ENCODE measurements at regions not wholly inside any gene's neighbourhood (a gene's known extent, or its start where the extent isn't known, plus 50 kb on each side); places are given as distances from the start of the nearest gene placed in this dataset.

DNA sequence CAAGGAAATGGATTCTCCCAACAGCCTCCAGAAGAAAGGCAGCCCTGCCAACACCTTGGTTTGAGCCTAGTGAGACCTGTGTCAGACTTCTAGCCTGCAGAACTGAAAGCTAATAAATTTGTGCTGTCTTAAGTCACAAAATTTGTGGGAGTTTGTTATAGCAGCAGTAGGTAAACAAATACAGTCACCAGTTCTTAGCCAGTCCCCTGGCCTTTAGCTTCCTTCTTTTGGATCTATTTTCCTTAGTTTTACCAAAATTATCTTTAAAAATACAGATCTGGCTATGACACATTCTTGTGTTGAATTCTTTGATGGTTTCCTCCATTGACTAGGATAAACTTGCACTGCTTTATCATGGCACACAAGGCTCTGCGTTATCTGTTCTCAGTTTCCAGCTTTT lies 697.9 kb upstream of the FANCL start:
- TF ChIP-seq, protein P1, sequence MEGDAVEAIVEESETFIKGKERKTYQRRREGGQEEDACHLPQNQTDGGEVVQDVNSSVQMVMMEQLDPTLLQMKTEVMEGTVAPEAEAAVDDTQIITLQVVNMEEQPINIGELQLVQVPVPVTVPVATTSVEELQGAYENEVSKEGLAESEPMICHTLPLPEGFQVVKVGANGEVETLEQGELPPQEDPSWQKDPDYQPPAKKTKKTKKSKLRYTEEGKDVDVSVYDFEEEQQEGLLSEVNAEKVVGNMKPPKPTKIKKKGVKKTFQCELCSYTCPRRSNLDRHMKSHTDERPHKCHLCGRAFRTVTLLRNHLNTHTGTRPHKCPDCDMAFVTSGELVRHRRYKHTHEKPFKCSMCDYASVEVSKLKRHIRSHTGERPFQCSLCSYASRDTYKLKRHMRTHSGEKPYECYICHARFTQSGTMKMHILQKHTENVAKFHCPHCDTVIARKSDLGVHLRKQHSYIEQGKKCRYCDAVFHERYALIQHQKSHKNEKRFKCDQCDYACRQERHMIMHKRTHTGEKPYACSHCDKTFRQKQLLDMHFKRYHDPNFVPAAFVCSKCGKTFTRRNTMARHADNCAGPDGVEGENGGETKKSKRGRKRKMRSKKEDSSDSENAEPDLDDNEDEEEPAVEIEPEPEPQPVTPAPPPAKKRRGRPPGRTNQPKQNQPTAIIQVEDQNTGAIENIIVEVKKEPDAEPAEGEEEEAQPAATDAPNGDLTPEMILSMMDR (IDR thresholded peaks at IDR 0.05; ENCODE audit: unreplicated experiment) = no peak
- intact Hi-C loops (cut with micrococcal nuclease; ENCODE audit: unreplicated experiment) = no loop called here
- DNase-seq = no peak
- Mint-ChIP-seq H3K4me1 (ENCODE audit: low read depth, unreplicated experiment) (no peaks in the 10 kb centered on the region), H3K9me3 (ENCODE audit: low read depth, unreplicated experiment) (no peaks in the 10 kb centered on the region), H3K36me3 (ENCODE audit: insufficient read depth, unreplicated experiment) (no peaks in the 10 kb centered on the region), H3K4me3 (ENCODE audit: low read depth, unreplicated experiment) (no peak overlapping the region), H3K27ac (ENCODE audit: unreplicated experiment) (no peak overlapping the region), H3K27me3 (ENCODE audit: unreplicated experiment) (no peaks in the 10 kb centered on the region)
- no TSS peak for BruUV-seq (replicated peaks)
- CTCF ChIA-PET = no interaction called here

DNA sequence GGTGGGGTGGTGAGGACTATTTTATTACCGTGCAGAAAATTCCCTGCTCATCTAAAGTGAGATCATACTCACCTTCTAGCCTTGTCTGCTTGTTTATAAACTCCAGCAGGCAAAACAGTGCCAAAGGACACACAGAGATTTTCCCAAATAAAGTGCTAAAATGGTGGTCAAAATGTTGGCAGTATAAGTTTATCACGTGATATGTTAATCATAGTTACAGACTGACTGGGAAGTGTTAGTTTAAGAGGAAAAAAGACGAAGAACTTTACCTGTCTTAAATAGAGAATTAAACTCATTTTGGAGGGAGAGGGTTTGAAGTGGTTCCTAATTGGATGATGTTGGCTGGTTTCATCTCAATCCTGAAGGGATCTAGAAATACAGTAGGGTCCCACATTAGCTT lies 691.7 kb upstream of the FANCL start:
- intact Hi-C loops (cut with micrococcal nuclease; ENCODE audit: unreplicated experiment) = no loop called here
- DNase-seq = no peak
- no TSS peak for BruUV-seq (replicated peaks)
- TF ChIP-seq, protein P1 (IDR thresholded peaks at IDR 0.05; ENCODE audit: unreplicated experiment) = no peak
- Mint-ChIP-seq H3K4me1 (ENCODE audit: low read depth, unreplicated experiment) (no peaks in the 10 kb centered on the region), H3K27ac (ENCODE audit: unreplicated experiment) (no peak overlapping the region), H3K27me3 (ENCODE audit: unreplicated experiment) (no peaks in the 10 kb centered on the region), H3K9me3 (ENCODE audit: low read depth, unreplicated experiment) (no peaks in the 10 kb centered on the region), H3K4me3 (ENCODE audit: low read depth, unreplicated experiment) (no peak overlapping the region), H3K36me3 (ENCODE audit: insufficient read depth, unreplicated experiment) (no peaks in the 10 kb centered on the region)
- CTCF ChIA-PET = no interaction called here

DNA sequence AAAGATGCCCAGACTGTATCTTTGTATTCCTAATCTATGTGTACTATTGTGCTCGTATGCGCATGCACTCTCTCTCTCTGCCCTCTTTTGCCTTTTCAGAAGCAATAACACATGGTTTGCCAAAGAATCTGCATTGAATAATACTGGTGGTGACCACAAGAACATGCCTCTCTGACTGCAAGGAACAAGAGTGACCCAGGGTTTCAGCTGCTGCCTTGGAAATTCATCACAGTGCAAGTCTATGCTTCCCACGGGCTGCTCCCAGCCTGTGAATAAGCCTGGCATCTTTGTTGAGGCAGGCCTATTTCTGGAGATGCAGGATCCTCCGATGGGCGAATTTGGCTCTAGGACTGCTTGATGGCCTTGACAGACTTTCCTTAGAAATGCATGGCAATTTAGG lies 689.4 kb upstream of the FANCL start:
- CTCF ChIA-PET = no interaction called here
- TF ChIP-seq, protein P1 (IDR thresholded peaks at IDR 0.05; ENCODE audit: unreplicated experiment) = no peak
- H3K27me3 Mint-ChIP-seq (ENCODE audit: unreplicated experiment) = no peaks in the 10 kb centered on the region
- H3K4me3 Mint-ChIP-seq (ENCODE audit: low read depth, unreplicated experiment) = no peak overlapping the region
- intact Hi-C loops (cut with micrococcal nuclease; ENCODE audit: unreplicated experiment) = no loop called here
- no peak for DNase-seq
- no peaks in the 10 kb centered on the region for H3K9me3 Mint-ChIP-seq (ENCODE audit: low read depth, unreplicated experiment)
- no peak overlapping the region for H3K27ac Mint-ChIP-seq (ENCODE audit: unreplicated experiment)
- H3K36me3 Mint-ChIP-seq (ENCODE audit: insufficient read depth, unreplicated experiment) = no peaks in the 10 kb centered on the region
- BruUV-seq (replicated peaks) = no TSS peak
- H3K4me1 Mint-ChIP-seq (ENCODE audit: low read depth, unreplicated experiment) = no peaks in the 10 kb centered on the region

DNA sequence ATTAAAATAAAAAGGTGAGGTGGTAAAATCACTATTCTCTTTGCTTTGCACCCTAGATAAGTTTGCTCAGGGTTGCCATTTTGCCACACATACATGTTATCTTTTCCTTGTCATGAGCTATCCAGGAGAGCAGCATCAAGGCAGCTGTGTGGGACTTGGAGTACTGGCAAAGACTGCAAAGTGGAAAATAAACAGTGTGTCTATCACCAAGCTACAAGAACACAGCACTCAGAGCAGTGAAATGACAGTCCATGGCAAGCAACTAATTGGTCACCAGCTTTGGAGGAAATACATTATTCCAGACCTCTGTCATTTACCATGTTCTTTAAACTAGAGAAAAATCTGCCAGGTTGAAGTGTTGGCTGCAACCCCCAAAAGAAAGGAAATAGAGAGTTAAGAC lies 687.8 kb upstream of the FANCL start:
- Mint-ChIP-seq H3K4me1 (ENCODE audit: low read depth, unreplicated experiment) (no peaks in the 10 kb centered on the region), H3K27ac (ENCODE audit: unreplicated experiment) (no peak overlapping the region), H3K27me3 (ENCODE audit: unreplicated experiment) (no peaks in the 10 kb centered on the region), H3K9me3 (ENCODE audit: low read depth, unreplicated experiment) (peaks cover 2% of the 10 kb centered on the region), H3K36me3 (ENCODE audit: insufficient read depth, unreplicated experiment) (no peaks in the 10 kb centered on the region), H3K4me3 (ENCODE audit: low read depth, unreplicated experiment) (no peak overlapping the region)
- TF ChIP-seq, protein P1 (IDR thresholded peaks at IDR 0.05; ENCODE audit: unreplicated experiment) = no peak
- BruUV-seq (replicated peaks) = no TSS peak
- DNase-seq = no peak
- intact Hi-C loops (cut with micrococcal nuclease; ENCODE audit: unreplicated experiment) = no loop called here
- CTCF ChIA-PET = interaction anchor here (0.6 kb wide), 1 partner anchor 426 kb away, joined by 5 read pairs; no protein-coding TSS in a partner anchor

DNA sequence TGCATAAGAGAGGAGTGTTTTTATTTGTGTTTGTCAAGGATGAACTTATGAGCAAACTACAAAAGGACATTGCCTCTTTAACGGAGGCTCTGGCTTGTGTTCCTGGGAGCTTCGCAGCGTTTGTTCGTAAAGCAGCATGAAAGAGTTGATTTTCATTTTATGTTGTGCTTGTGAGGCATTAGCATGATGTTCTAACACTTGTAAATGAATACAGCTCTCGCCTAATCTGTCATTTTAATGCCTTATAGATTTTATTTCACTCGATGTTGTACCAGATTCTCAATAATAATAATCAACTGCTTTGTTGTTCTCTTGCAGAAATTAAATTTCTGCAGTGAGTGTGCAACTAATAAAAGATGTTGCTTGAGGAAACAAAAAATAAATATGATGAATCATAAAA lies 687.3 kb upstream of the FANCL start:
- Mint-ChIP-seq H3K9me3 (ENCODE audit: low read depth, unreplicated experiment) (peaks cover 2% of the 10 kb centered on the region), H3K27ac (ENCODE audit: unreplicated experiment) (no peak overlapping the region), H3K27me3 (ENCODE audit: unreplicated experiment) (no peaks in the 10 kb centered on the region), H3K4me1 (ENCODE audit: low read depth, unreplicated experiment) (no peaks in the 10 kb centered on the region), H3K4me3 (ENCODE audit: low read depth, unreplicated experiment) (no peak overlapping the region), H3K36me3 (ENCODE audit: insufficient read depth, unreplicated experiment) (no peaks in the 10 kb centered on the region)
- no peak for DNase-seq
- TF ChIP-seq, protein P1 (IDR thresholded peaks at IDR 0.05; ENCODE audit: unreplicated experiment) = no peak
- no TSS peak for BruUV-seq (replicated peaks)
- intact Hi-C loops (cut with micrococcal nuclease; ENCODE audit: unreplicated experiment) = no loop called here
- CTCF ChIA-PET = no interaction called here

Measured in Calu3 (cell line).